ENCODE measurements at regions not wholly inside any gene's neighbourhood (a gene's known extent, or its start where the extent isn't known, plus 50 kb on each side); places are given as distances from the start of the nearest gene placed in this dataset.

- peaks cover 9% of the 10 kb centered on the region for H3K4me1 ChIP-seq (ENCODE audit: insufficient read depth, low read length)
- Mint-ChIP-seq H3K36me3 (ENCODE audit: low read depth, unreplicated experiment) (no peaks in the 10 kb centered on the region), H3K9me3 (ENCODE audit: unreplicated experiment) (no peaks in the 10 kb centered on the region), H3K27ac (ENCODE audit: unreplicated experiment) (no peak overlapping the region), H3K4me1 (ENCODE audit: low read depth, unreplicated experiment) (peaks cover 21% of the 10 kb centered on the region), H3K27me3 (ENCODE audit: low read depth, unreplicated experiment) (peaks cover 62% of the 10 kb centered on the region), H3K4me3 (ENCODE audit: unreplicated experiment) (no peak overlapping the region)
- FAIRE-seq, result no peak
- H3K36me3 ChIP-seq (ENCODE audit: insufficient read depth, low read length), result no peaks in the 10 kb centered on the region
- no peak overlapping the region for H3K27ac ChIP-seq (ENCODE audit: low read depth, low read length)
- no peaks in the 10 kb centered on the region for H4K20me1 ChIP-seq (ENCODE audit: insufficient read depth, low read length)
- no peak overlapping the region for H2AFZ ChIP-seq (ENCODE audit: low read depth, low read length)
- H3K9ac ChIP-seq (ENCODE audit: low read length), result no peak overlapping the region
- DNase-seq (ENCODE audit: low read depth), result no peak
- H3K79me2 ChIP-seq (ENCODE audit: insufficient read depth, low read length), result no peaks in the 10 kb centered on the region
- peaks cover 22% of the 10 kb centered on the region for H3K27me3 ChIP-seq (ENCODE audit: insufficient read depth, low read length)
- no peaks in the 10 kb centered on the region for H3K9me3 ChIP-seq (ENCODE audit: insufficient read depth, low read depth, low read length)
- TF ChIP-seq EZH2 (IDR thresholded peaks at IDR 0.05; ENCODE audit: insufficient read depth, low read length) (no peak), CTCF (IDR thresholded peaks at IDR 0.05; ENCODE audit: insufficient read depth, low read depth, low read length) (no peak)
- no peak overlapping the region for H3K4me2 ChIP-seq (ENCODE audit: low read length)
- H3K4me3 ChIP-seq (ENCODE audit: insufficient read depth, low read depth, low read length), result no peak overlapping the region
These were observed 77.4 kb downstream of the CTAGE1 start for GRCh38 chr18:22340331-22340730.

- no peak overlapping the region for H3K27ac ChIP-seq (ENCODE audit: low read depth, low read length)
- Mint-ChIP-seq H3K4me1 (ENCODE audit: low read depth, unreplicated experiment) (peaks cover 18% of the 10 kb centered on the region), H3K9me3 (ENCODE audit: unreplicated experiment) (no peaks in the 10 kb centered on the region), H3K36me3 (ENCODE audit: low read depth, unreplicated experiment) (no peaks in the 10 kb centered on the region), H3K27ac (ENCODE audit: unreplicated experiment) (no peak overlapping the region), H3K4me3 (ENCODE audit: unreplicated experiment) (no peak overlapping the region), H3K27me3 (ENCODE audit: low read depth, unreplicated experiment) (peaks cover 62% of the 10 kb centered on the region)
- TF ChIP-seq CTCF (IDR thresholded peaks at IDR 0.05; ENCODE audit: insufficient read depth, low read depth, low read length) (no peak), EZH2 (IDR thresholded peaks at IDR 0.05; ENCODE audit: insufficient read depth, low read length) (no peak)
- no peaks in the 10 kb centered on the region for H3K36me3 ChIP-seq (ENCODE audit: insufficient read depth, low read length)
- H3K4me3 ChIP-seq (ENCODE audit: insufficient read depth, low read depth, low read length), result no peak overlapping the region
- H3K4me2 ChIP-seq (ENCODE audit: low read length), result no peak overlapping the region
- no peak overlapping the region for H2AFZ ChIP-seq (ENCODE audit: low read depth, low read length)
- no peaks in the 10 kb centered on the region for H3K9me3 ChIP-seq (ENCODE audit: insufficient read depth, low read depth, low read length)
- peaks cover 22% of the 10 kb centered on the region for H3K27me3 ChIP-seq (ENCODE audit: insufficient read depth, low read length)
- H3K4me1 ChIP-seq (ENCODE audit: insufficient read depth, low read length), result peaks cover 6% of the 10 kb centered on the region
- DNase-seq (ENCODE audit: low read depth) (no peak), FAIRE-seq (no peak)
- no peaks in the 10 kb centered on the region for H4K20me1 ChIP-seq (ENCODE audit: insufficient read depth, low read length)
- H3K79me2 ChIP-seq (ENCODE audit: insufficient read depth, low read length), result no peaks in the 10 kb centered on the region
- no peak overlapping the region for H3K9ac ChIP-seq (ENCODE audit: low read length)
These were observed 77.8 kb downstream of the CTAGE1 start for GRCh38 chr18:22339913-22340312.

GRCh38 chr18:22337833-22338232 is 79.9 kb downstream of the CTAGE1 start:
- no peak for TF ChIP-seq EZH2 (IDR thresholded peaks at IDR 0.05; ENCODE audit: insufficient read depth, low read length)
- no peak for TF ChIP-seq CTCF (IDR thresholded peaks at IDR 0.05; ENCODE audit: insufficient read depth, low read depth, low read length)
- no peak overlapping the region for H3K4me3 ChIP-seq (ENCODE audit: insufficient read depth, low read depth, low read length)
- H3K9ac ChIP-seq (ENCODE audit: low read length), result no peak overlapping the region
- FAIRE-seq (no peak), DNase-seq (ENCODE audit: low read depth) (peak; percentile 12)
- no peaks in the 10 kb centered on the region for H4K20me1 ChIP-seq (ENCODE audit: insufficient read depth, low read length)
- no peak overlapping the region for H3K4me2 ChIP-seq (ENCODE audit: low read length)
- Mint-ChIP-seq H3K9me3 (ENCODE audit: unreplicated experiment) (no peaks in the 10 kb centered on the region), H3K27ac (ENCODE audit: unreplicated experiment) (peak overlapping the region; percentile 30), H3K4me3 (ENCODE audit: unreplicated experiment) (no peak overlapping the region), H3K36me3 (ENCODE audit: low read depth, unreplicated experiment) (no peaks in the 10 kb centered on the region), H3K27me3 (ENCODE audit: low read depth, unreplicated experiment) (peaks cover 56% of the 10 kb centered on the region), H3K4me1 (ENCODE audit: low read depth, unreplicated experiment) (peaks cover 16% of the 10 kb centered on the region)
- H2AFZ ChIP-seq (ENCODE audit: low read depth, low read length), result no peak overlapping the region
- no peaks in the 10 kb centered on the region for H3K79me2 ChIP-seq (ENCODE audit: insufficient read depth, low read length)
- H3K4me1 ChIP-seq (ENCODE audit: insufficient read depth, low read length), result peaks cover 2% of the 10 kb centered on the region
- no peak overlapping the region for H3K27ac ChIP-seq (ENCODE audit: low read depth, low read length)
- H3K27me3 ChIP-seq (ENCODE audit: insufficient read depth, low read length), result peaks cover 24% of the 10 kb centered on the region
- H3K9me3 ChIP-seq (ENCODE audit: insufficient read depth, low read depth, low read length), result no peaks in the 10 kb centered on the region
- H3K36me3 ChIP-seq (ENCODE audit: insufficient read depth, low read length), result no peaks in the 10 kb centered on the region

Measured in astrocyte (in vitro differentiated cells and primary cell).